Activated CD4-positive, alpha-beta T cell treated with anti-CD3 and anti-CD28 coated beads, Interleukin-2, Interleukin-6, amounts not matched to agents 100 ng/mL and 50 ng/mL, durations not matched to agents 16 hours and 8 hours (primary cell): ENCODE measurements at regions not wholly inside any gene's neighbourhood (a gene's known extent, or its start where the extent isn't known, plus 50 kb on each side); places are given as distances from the start of the nearest gene placed in this dataset.

ENCODE experiments used
- DNase-seq: peaks from one replicate; pipeline ENCODE4 v3.0.0-alpha.2; 2020

DNA sequence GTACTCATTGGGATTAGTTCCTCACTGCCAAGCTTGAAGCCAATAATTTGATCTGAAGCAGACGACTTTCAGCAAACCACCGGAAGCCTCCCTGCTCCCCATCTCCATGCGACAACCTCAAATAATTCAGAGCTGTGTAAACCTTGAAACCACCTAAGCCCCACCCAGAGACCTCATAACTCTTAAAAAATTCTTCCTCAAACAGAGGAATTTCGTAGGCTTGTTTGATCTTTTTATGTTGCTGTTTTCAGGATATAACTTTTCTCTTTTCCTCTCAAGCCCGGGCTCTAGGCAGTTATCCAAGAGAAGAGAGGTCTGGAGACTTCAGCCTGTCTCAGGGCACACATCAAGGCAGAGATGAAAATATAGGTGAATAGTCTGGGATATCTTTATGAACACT, 311.6 kb downstream of the KCNRG start:
- DNase-seq = no peak

DNA sequence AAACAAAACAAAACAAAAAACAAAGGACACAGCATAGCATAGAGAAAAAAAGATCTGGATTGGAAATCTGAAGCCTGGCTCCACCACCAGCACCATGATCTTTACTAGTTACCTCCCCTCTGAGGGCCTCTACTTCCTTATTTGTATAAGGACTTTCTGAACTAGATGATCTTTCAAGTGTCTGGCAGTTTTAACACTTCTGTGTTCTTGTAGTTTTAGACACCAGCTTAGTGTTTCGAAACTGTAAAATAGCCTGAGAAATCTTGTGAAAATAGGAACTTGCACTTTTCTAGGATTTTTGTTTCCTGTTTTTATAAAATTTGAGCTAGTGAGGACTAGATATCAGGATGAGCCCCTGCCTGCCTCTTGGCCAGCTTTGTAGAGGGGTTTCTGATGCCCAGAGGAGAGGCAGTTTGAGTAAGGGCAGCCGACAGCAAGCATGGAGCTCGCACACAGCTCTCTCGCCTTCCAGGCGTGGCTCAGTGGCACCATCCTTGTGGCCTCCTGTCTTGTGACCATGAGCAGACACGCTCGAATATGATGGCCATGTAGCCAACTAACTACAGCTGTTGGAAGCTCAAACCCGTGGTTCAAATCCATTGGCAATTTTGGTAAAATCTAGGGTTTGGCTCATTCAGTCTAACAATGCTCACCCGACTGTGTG, 319.0 kb downstream of the KCNRG start:
- DNase-seq = no peak

DNA sequence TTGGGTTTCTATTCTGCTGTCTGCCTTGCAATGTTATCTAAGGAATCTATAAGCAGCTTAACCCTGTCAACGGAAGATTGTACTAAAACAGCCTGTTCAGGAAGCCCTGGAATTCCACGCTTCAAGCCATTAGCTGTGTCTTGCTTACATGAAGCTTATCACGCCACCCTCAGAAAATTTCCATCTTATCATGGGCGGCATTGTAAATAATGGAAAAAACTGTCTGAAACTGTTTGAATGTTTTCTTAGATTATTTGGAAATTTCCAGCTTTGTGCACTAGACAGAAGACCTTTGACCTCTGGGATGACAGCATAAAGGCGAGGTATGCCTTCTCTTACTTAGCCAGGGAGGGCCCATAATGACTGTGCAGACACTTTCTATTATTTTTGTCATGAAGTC, 319.7 kb downstream of the KCNRG start:
- no peak for DNase-seq

DNA sequence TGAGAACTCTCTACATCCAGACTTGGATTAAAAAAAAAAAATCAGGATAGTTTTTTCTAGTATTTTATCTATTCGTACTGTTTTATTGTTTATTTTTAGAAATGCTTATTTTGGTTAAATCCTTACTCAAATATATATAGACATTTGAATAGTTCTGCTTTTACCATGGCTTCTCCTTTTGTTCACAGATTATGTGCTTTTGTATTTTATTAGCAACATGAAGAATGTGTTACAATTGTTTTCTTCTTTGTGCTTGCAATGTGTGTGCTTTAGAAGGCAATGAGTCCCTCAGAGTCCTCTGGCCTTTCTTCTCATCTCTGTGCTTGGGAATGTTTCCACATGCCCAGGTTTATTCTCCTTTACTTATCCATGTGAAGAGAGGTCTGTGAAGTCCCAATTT, 324.0 kb downstream of the KCNRG start:
- no peak for DNase-seq

DNA sequence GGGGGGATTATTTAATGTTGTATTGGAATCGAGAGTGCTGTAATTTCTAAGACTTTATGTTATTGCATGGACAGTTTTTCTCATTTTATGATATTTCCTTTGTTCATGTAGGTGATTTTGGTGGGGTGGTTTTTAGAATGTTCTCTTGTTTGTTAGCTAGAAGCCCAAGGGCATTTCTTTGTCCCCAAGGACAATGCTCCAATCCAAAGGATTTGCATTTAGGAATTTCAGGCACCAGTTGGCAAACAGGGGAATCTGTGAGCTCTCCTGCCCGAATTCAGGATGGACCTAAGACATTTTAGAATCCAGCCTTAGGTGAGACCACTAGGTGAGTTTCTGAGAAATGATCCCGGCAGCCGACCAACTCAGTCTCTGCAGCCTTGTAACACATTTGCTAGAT, 324.9 kb downstream of the KCNRG start:
- no peak for DNase-seq

DNA sequence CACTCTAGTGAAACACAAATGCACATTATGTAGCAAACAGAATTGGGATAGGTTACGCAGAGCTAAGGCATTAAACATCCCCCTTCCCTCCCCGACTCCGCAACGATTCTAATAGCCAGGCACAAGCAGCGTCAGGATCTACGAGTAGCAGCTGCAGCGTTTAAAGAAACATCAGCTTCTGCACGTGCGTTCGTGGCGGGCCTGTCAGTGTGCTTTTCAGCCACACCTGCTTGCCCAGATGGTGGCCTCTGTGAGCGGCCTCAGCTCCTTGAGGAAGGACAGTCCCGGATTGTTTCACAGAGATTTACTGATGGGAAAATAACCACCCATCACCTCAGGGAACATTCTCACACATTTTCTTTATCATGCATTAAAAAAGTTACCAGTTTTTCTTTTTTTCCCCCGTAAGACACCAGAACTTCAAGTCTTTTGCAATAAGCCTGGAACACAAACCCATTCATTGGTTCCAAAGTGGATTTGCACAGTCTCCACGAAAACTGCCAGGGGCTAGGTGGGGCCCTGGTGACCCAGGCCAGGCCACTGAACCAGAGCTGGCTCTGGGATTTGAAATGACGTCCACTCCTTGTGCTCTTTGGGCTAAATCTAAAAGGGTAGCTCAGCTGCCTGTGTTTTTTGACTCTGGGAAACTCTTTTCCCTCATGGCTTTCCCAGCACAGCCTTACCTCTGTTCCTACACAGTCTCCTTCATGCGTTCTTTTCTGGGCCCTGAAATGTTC, 325.5 kb downstream of the KCNRG start:
- DNase-seq = no peak

DNA sequence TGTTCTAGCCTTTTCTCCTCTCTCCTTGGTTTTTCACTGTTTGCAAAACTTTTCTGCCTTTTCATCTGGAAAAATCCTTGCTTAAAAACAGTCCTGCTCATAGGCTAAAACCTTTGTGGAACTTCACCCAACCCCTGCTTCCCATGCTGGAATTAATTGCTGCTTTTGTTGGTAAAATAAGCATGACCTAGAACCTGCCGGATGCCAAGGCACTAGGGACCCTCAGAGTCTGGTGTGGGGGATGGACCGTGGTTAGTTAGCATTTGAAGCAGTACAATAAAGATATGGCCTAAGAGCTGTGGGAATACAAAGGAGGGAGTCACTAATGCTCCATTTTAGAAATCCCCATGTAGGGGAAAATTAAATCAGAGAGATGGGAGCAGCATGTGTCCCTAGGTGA, 326.3 kb downstream of the KCNRG start:
- no peak for DNase-seq

DNA sequence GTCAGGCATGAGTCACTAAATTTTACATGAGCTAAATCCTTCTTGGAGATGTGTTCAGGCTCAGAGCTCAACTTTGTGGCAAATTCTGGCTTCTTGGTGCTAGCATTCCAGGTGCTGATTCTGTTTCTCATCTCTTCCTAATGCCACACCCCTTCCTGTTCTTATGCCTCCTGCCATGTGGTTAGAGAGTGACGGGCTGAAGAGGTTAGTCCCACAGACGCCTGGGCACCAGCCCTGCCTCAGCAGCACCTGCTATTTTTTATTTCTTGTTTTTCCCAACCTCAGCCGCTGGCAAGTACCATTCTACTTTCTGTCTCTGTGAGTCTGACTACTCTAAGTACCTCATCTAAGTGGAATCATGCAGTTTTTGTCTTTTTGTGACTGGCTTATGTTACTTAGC, 329.5 kb downstream of the KCNRG start:
- no peak for DNase-seq

DNA sequence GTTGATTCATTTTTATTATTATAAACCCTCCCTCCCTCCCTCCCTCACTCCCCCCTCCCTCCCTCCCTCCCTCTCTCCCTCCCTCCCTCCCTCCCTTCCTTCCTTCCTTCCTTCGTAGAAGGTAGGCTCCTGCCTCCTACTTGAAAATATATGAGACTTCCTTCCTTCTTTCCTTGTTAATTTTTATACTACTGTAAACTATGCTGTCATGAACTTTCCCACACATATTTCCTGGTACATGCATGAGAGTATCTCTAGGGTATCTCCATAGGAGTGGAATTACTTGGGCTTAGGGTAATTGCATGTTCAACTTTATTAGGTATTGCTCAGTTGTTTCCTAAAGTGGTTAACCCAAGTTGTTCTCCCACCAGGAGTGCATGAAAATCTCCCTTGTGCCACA, 330.6 kb downstream of the KCNRG start:
- no peak for DNase-seq

DNA sequence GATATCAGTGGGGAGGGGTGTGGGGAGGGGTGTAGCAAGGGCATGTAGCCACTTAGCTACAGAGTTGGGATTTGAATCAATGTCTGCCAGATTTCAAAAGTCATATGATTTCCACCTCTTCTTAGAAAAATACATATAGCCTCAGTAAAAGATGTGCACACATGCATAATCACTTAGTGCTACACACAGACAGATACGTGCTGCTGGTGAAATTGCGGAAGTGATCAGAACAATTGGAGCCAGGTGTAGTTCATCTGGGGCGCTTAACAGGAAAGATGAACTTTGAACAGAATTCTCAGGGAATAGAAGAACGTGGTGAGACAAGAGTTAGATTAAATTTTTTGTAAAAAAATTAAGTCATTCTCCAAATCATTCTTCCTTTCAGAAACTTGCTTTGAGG, 333.1 kb downstream of the KCNRG start:
- DNase-seq = no peak

DNA sequence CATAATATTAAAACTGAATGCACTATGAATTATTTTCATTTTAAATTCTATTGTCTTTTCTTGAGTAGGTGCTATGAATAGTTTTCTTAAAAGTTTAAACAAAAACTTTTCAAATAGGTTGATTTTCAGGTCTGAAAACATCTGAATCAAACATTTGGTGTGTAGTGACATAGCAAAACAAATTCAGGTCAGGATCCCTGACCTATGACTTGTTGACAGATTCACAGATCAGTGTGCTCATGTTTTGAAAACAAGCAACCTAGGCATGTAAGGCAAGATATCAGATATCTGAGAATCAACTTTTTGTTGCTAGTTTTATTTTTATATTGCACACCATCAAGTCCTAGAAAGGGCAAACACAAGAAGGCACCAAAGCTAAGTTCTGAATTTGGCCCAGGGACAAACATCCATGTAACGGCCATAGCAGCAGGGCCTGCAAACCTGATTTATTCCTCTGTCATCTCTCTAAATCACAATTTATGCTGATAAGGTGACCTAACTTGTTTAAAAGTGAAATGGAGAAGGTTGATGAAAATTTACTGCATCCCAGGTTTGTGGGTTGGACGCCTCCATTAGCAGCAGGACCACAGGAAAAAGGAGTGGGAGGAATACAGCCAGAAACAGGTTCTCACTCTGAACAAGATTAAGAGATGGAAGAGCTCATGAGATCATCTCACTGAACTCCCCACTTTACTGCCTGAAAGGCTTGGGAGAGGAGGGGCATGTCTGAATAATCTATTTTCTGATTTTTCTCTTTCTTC, 337.7 kb downstream of the KCNRG start:
- DNase-seq = no peak

DNA sequence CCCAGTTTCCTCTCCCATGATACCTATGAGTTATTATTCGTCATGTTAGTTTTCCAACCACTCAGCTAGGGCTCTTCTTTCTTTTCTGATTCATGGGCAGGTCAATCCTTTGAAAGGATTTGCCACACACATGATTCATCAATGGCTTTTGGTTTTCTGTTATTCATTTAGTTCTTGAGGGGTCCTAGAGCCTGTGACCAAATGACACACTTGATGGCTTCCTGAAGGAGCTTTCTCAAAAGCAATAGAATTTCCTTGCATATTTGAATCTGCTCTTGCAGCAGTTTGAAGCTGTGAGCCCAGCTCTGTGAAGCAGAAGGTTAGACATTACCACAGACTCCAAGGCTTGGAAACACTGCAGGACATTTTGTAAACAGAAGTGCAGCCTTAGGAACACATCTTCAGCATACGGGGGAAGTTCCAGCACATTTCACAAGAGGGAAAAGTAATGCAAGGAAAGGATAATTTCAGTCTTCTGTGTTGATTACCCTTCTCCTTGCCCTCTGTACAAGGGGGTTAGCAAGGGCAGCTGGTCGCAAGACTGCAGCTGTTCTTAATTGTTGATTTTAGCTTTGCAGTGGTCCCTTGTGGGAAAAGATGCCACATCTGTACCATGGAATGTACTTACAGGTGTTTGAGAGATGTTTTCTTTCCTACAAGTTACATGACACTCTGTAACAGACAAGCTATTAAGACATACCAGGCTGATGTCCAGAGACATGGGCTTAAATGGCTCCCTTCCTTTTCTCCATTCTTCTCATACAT, 338.6 kb downstream of the KCNRG start:
- DNase-seq = no peak

DNA sequence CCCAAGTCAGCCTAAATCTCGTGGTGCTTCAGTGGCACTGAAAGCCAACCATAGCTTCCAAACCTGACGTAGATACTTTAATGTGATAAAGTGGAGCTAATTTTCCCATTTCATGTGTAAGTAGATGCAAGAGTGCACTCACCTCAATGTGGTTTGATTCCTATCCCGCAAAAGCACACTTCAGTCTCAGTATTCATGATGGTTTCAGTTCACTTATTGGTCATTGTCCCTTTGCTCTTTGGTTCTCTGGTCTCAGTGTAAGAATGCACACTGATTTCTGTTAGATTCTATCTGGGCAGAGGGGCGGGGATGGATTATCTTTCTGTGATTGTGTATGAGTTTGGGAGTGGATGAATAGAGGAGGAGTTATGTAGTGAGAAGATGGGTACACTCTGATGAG, 340.6 kb downstream of the KCNRG start:
- DNase-seq = peak; percentile 54

DNA sequence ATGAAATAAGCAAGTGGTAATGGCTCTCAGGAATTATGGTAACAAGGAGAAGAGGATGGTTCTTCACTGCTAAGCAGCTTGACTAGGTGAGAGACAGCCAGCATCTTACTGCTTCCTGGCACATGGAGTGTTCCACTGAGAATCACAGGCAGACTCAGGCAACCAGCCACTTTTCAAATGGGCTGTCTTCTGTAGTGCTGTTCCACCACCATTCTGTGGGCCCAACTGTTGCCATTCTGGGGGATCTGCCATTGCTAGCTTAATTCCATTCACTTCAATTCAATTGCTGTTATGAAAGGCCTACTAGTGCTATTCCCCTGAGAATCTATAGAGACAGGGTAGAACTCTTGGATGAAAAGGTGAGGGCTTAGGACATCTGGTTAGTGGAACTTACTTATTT, 341.9 kb downstream of the KCNRG start:
- DNase-seq = no peak

DNA sequence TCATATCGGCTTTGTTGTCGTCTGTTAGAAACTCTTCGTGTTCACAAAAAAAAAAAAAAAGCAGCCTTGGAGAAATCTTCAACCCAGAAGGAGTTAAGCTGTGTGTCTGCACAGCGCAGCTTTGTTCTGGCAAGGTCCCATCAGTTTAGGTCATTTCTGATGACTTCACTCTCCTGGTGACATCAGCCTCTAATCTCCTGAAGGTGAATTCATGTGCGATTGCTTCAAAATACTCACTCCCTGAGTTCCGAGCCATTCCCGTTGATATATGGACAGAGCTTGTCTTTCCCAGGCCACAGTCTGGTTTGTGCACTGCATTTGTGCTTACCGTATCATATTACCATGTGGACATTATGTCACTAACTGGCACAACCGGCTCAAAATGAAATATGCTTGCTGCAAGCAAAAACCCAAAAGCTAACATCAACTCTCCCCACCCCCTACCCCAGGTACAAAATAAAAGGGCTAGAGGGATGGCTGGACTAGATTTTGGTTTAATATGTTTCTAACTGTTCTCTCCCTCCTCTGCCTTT, 342.4 kb downstream of the KCNRG start:
- no peak for DNase-seq

DNA sequence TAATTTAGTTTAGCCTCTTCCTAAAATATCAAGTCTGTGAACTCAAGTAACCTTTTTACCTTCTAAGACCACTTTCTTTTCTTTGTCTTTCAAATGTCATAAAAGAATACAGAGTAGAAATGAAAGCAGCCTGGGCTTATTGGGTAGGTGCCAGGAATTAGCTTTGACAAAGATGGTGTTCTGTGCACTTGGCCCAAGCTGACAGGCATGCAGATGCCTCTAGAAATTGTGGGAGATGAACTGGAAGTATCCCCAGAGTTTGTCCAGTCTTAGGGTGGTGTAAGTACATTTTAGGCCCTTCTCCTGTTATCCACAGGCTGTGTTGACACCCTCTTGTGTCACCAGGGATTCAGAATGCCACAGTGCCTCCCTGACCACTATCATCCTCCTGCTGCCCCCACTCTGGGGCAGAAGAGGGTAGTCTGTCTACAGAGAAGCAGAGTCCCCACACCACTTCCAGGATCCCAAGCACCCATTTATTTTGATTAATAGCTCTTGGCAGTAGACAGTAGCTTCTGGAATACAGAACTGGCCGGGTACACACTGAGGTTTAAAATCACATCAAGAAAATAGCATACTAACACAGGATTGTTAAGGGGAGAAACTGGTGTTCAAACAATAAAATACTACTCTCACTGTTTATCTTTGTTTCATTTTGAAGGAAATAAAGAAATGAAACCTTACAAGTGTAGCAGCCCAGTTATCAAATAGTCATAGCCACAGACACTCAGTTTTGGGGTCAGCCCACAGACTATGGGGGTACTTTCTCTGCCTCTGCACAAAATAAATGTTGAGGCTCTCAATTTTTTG, 343.2 kb downstream of the KCNRG start:
- no peak for DNase-seq

DNA sequence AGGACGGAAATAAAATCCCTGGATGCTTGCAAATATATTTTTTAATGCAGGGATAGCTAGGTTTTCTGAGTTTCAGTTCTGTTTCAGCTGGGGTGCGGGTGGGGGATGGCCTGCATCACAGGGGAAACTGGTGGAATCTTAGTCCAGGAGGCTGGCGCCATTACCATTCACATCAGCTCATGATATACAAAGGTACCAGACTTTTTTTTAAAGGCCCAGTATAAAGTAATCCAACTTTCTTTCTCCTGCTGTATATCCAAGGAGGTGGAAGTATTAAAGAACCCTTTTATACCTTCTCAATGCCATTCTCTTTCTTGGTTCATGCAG, 343.8 kb downstream of the KCNRG start:
- no peak for DNase-seq

DNA sequence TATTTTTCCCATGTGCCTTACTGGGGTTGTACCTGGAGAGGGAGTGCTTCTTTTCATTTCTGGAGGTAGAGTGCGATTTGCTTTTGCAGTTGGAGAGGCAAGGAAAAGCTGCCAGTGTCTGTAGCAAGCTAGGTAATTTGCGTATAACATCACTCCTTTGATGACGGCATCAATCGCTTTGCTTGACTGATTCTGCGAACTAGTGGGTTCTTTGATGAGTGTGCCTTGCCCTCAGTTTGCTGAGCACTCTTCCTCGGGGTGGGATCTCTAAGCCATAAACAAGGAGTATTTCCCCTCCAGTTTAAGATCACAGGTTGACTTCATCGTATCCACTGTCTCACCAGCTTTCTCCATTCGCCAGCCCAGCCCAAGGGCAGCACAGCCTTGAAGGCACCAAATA, 344.5 kb downstream of the KCNRG start:
- peak; percentile 44 for DNase-seq

DNA sequence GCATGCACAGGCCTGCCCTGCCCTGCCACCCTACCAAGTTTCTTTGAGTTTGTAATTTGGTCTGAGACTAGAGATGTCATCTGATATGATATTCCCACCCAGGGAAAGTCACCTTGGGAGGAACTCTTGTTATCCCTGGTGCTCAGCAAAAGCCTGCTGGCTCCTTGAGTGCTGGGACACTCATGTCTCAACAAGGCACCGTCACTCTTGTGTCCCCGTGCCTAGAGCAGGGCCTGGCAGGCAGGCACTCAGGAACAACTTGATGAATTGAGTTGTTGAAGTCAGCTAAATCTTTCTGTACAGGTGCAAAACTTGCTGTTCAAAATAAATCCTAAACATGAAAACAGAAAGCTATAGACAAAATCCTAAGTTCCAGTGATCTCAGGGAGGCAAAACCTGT, 345.4 kb downstream of the KCNRG start:
- DNase-seq = no peak

DNA sequence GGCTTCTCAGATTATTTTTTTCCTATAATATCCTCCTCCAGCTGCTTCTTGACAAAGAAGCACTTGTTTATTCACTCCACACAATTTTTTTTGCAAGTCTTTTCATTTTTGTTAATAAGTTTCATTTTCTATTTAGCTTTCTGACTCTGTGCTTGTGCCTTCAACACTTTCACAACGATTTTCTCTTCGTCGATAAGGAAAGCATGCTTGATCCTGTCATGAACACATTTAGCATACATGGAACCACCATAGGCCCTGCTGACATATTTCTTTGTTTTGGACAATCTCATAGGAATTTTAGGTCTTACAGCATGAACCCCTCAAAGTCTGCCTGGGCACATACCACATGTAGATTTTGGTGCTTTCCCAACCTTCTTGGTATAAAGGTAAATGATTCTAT, 346.0 kb downstream of the KCNRG start:
- peak; percentile 19 for DNase-seq

DNA sequence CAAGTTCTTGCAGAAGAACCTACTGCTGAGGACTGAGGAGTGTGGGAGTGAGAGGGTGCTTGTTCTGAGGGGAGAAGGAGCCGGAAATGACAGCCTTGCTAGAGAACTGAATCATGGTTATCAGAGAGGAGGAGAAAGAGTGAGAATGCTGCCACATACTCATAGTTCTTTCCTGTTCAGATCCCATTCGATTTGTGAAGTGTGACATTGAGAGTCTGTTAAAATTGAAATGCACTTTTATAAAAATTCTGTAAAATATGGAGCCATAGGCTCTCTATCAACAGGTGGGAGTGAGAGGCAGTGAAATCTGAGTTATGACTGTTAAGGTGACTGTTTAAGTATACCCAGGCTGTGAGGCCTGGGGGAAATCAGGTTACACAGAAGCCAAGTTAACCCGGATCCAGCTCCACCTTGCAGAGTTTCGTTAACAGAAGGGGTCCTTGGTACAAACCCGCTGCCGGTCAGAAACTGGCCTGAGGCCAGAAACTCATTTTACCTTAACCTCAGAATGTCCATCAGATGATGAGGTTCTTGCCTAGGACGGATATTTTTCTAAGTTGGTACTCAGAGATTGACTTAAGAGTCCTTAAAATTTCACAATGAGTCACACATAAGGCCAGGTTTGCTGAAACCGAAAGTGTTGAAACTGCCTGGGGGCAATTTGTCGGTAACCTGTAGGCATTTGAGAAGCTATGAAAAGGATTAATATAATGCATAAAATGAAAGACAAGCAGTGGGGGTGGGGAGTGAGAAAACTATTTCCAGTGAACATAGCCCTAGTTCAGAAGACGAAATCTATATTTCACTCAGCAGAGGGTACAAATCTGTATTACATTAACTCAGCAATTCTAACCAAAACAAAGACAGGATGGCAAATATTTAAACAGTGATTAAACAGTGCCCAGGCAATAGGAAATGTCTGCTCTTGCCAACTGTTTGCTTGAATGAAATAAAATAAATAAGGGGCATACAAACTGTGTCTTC, 350.5 kb downstream of the KCNRG start:
- peak; percentile 90 for DNase-seq
